Stomach (tissue), 8 donors: ENCODE measurements at regions not wholly inside any gene's neighbourhood (a gene's known extent, or its start where the extent isn't known, plus 50 kb on each side); places are given as distances from the start of the nearest gene placed in this dataset.

Experiments used
- DNase-seq, 2 donors: peaks; one replicate each; pipeline versions ENCODE4 v3.0.0 to v3.0.0-alpha.2; 2013 to 2019
- H3K27ac ChIP-seq, 5 donors: fragments of 200-600 bp in 4 of 5; sonication (generic) in 4 of 5; one replicate each; pipeline ENCODE4 v1.5.1; 2013 to 2019; ENCODE audit warnings: mild to moderate bottlenecking in 1 of 5, moderate library complexity in 1 of 5
- H3K27me3 ChIP-seq, 3 donors: fragments of 200-600 bp; sonication (generic); one replicate each; pipeline ENCODE4 v1.5.1; 2017 to 2019; ENCODE audit warnings: mixed run types in 1 of 3
- H3K36me3 ChIP-seq, 4 donors: fragments of 200-600 bp; sonication (generic); 1 replicate in 3 of 4; 2 replicates in 1 of 4; pipeline ENCODE4 v1.5.1; 2016 to 2019
- H3K4me1 ChIP-seq, 4 donors: fragments of 200-600 bp; sonication (generic); one replicate each; pipeline ENCODE4 v1.5.1; 2016 to 2019
- H3K4me3 ChIP-seq, 4 donors: fragments of 200-600 bp; sonication (generic) in 3 of 4; one replicate each; pipeline ENCODE4 v1.5.1; 2016 to 2019; ENCODE audit warnings: mild to moderate bottlenecking in 1 of 4
- H3K9me3 ChIP-seq, 4 donors: fragments of 200-600 bp; sonication (generic); one replicate each; pipeline ENCODE4 v1.5.1; 2016 to 2019
- CTCF ChIP-seq, 7 experiments: fragments of 450-650 bp in 4 of 7; fragments of 200-600 bp in 3 of 7; sonication (generic) in 3 of 7; IDR thresholded peaks; one replicate each; pipeline ENCODE4 v1.5.1; 2016 to 2019; ENCODE audit warnings: antibody characterized with exemption in 7 of 7, control low read depth in 2 of 7, mild to moderate bottlenecking in 1 of 7
- EP300 ChIP-seq: sonication (generic); formaldehyde crosslinking; IDR thresholded peaks from one replicate; pipeline ENCODE4 v1.6.1; 2017; ENCODE audit warnings: antibody characterized with exemption
- POLR2A ChIP-seq, 4 donors: fragments of 450-650 bp; IDR thresholded peaks; one replicate each; pipeline ENCODE4 v1.6.1; 2016; ENCODE audit warnings: antibody characterized with exemption in 4 of 4, control low read depth in 2 of 4, mild to moderate bottlenecking in 1 of 4, moderate library complexity in 1 of 4
- POLR2AphosphoS5 ChIP-seq, 3 donors: sonication (generic); formaldehyde crosslinking; IDR thresholded peaks; one replicate each; pipeline ENCODE4 v1.6.1; 2016; ENCODE audit warnings: antibody characterized with exemption in 3 of 3
- WGBS, 5 donors: extraction: QIAGEN DNeasy Blood & Tissue Kit in 3 of 5; methylation state at CpG; one replicate each; pipeline versions ENCODE4 v1.1.5 to v1.1.7; 2013 to 2018; 5-methylcytosine and 5-hydroxymethylcytosine counted together
- intact Hi-C: fragments of 100-400 bp; cut with DNase I; formaldehyde crosslinking; loops from one replicate; pipeline ENCODE4 v1.15.1; 2023; ENCODE audit warnings: low total_unique reads
- donor health status: healthy with polysubstance abuse.
- donor health status: Bipolar disorder and iron deficiency.
- donor health status: healthy.

- WGBS, 5 donors, result 89 to 95% (median 92%) methylated on average over 3 of the region's 3 CpGs
- no peaks in the 10 kb centered on the region for H3K36me3 ChIP-seq
Observed at GRCh38 chr7:131976411-131976810, 420.0 kb upstream of the PODXL start.

GRCh38 chr7:131974671-131975070 lies 418.2 kb upstream of the PODXL start:
- WGBS, 5 donors, result 38 to 57% (median 48%) methylated on average over 2 of the region's 2 CpGs
- no peak for DNase-seq
- TF ChIP-seq POLR2A (IDR thresholded peaks at IDR 0.05), result no peak
- Histone ChIP-seq H3K4me3 (no peak overlapping the region), H3K27ac (no peak overlapping the region), H3K9me3 (no peaks in the 10 kb centered on the region), H3K36me3 (no peaks in the 10 kb centered on the region), H3K27me3 (no peaks in the 10 kb centered on the region), H3K4me1 (no peaks in the 10 kb centered on the region)
- intact Hi-C loops, result no loop called here

More at GRCh38 chr7:131976411-131976810, 420.0 kb upstream of the PODXL start:
- TF ChIP-seq CTCF (IDR thresholded peaks at IDR 0.05), result no peak
- no peak for TF ChIP-seq EP300
- no peak for TF ChIP-seq POLR2AphosphoS5 (IDR thresholded peaks at IDR 0.05)
- no peak for TF ChIP-seq POLR2A (IDR thresholded peaks at IDR 0.05)
- Histone ChIP-seq H3K27me3 (no peaks in the 10 kb centered on the region), H3K4me3 (no peak overlapping the region), H3K9me3 (no peaks in the 10 kb centered on the region), H3K27ac (no peak overlapping the region), H3K4me1 (no peaks in the 10 kb centered on the region)
- intact Hi-C loops, result no loop called here
- no peak for DNase-seq

- intact Hi-C loops, result no loop called here
- Histone ChIP-seq H3K27ac (no peak overlapping the region), H3K27me3 (no peaks in the 10 kb centered on the region), H3K4me3 (no peak overlapping the region), H3K36me3 (no peaks in the 10 kb centered on the region), H3K4me1 (no peaks in the 10 kb centered on the region), H3K9me3 (no peaks in the 10 kb centered on the region)
- no peak for DNase-seq
- 38 to 58% (median 50%) methylated on average over 2 of the region's 2 CpGs for WGBS, 5 donors
- no peak for TF ChIP-seq CTCF (IDR thresholded peaks at IDR 0.05)
- no peak for TF ChIP-seq EP300
- TF ChIP-seq POLR2AphosphoS5 (IDR thresholded peaks at IDR 0.05), result no peak
- no peak for TF ChIP-seq POLR2A (IDR thresholded peaks at IDR 0.05)
Observed at GRCh38 chr7:131972251-131972650, 415.8 kb upstream of the PODXL start.

- H3K4me1 ChIP-seq, result no peaks in the 10 kb centered on the region
- no peak overlapping the region for H3K27ac ChIP-seq
- H3K27me3 ChIP-seq, result no peaks in the 10 kb centered on the region
- no peak for DNase-seq
- H3K36me3 ChIP-seq, result no peaks in the 10 kb centered on the region
- TF ChIP-seq CTCF (IDR thresholded peaks at IDR 0.05) (no peak), POLR2AphosphoS5 (IDR thresholded peaks at IDR 0.05) (no peak), POLR2A (IDR thresholded peaks at IDR 0.05) (no peak), EP300 (no peak)
- intact Hi-C loops, result no loop called here
- no peaks in the 10 kb centered on the region for H3K9me3 ChIP-seq
- H3K4me3 ChIP-seq, result no peak overlapping the region
- 68 to 77% (median 68%) methylated on average over 4 of the region's 4 CpGs for WGBS, 5 donors
Observed at GRCh38 chr7:131970602-131971001, 414.2 kb upstream of the PODXL start.

- Histone ChIP-seq H3K4me1 (no peaks in the 10 kb centered on the region), H3K36me3 (no peaks in the 10 kb centered on the region), H3K9me3 (no peaks in the 10 kb centered on the region), H3K27ac (no peak overlapping the region), H3K27me3 (no peaks in the 10 kb centered on the region), H3K4me3 (no peak overlapping the region)
- DNase-seq, result no peak
- no peak for TF ChIP-seq EP300
- TF ChIP-seq CTCF (IDR thresholded peaks at IDR 0.05), result no peak
- WGBS, 5 donors, result 92 to 96% (median 96%) methylated on average over 4 of the region's 4 CpGs
- intact Hi-C loops, result no loop called here
Observed at GRCh38 chr7:131969560-131969959, 413.1 kb upstream of the PODXL start.
